Mesothelial cell of epicardium (in vitro differentiated cells): ENCODE measurements at regions not wholly inside any gene's neighbourhood (a gene's known extent, or its start where the extent isn't known, plus 50 kb on each side); places are given as distances from the start of the nearest gene placed in this dataset.

ENCODE experiments used
- DNase-seq, 2 experiments: peaks; one replicate each; pipeline ENCODE4 v3.0.0; 2021; ENCODE audit warnings: low spot score in 2 of 2; ENCODE audit not compliant: unreplicated experiment in 2 of 2
- H3K27ac Mint-ChIP-seq: 2 replicates; pipeline ENCODE4 v1.8.0; 2021; ENCODE audit warnings: mixed read lengths
- H3K27me3 Mint-ChIP-seq: 2 replicates; pipeline ENCODE4 v1.8.0; 2021; ENCODE audit warnings: low read depth, mixed read lengths
- H3K36me3 Mint-ChIP-seq: 2 replicates; pipeline ENCODE4 v1.8.0; 2021; ENCODE audit warnings: mixed read lengths
- H3K4me1 Mint-ChIP-seq: 2 replicates; pipeline ENCODE4 v1.8.0; 2021; ENCODE audit warnings: mixed read lengths
- H3K4me3 Mint-ChIP-seq: 2 replicates; pipeline ENCODE4 v1.8.0; 2021; ENCODE audit warnings: mild to moderate bottlenecking, moderate library complexity, mixed read lengths
- H3K9me3 Mint-ChIP-seq: 2 replicates; pipeline ENCODE4 v1.8.0; 2021; ENCODE audit warnings: mixed read lengths
- TF ChIP-seq, protein P1 (sequence below): fragments of 200-600 bp; sonication (generic); IDR thresholded peaks from one replicate; pipeline ENCODE4 v1.5.0; 2021; ENCODE audit warnings: antibody characterized with exemption; ENCODE audit not compliant: unreplicated experiment

- Mint-ChIP-seq H3K9me3 (peaks cover 17% of the 10 kb centered on the region), H3K36me3 (no peaks in the 10 kb centered on the region), H3K4me1 (no peaks in the 10 kb centered on the region), H3K27me3 (peaks cover 20% of the 10 kb centered on the region), H3K4me3 (no peak overlapping the region), H3K27ac (no peak overlapping the region)
- no peak for DNase-seq
- TF ChIP-seq, protein P1, sequence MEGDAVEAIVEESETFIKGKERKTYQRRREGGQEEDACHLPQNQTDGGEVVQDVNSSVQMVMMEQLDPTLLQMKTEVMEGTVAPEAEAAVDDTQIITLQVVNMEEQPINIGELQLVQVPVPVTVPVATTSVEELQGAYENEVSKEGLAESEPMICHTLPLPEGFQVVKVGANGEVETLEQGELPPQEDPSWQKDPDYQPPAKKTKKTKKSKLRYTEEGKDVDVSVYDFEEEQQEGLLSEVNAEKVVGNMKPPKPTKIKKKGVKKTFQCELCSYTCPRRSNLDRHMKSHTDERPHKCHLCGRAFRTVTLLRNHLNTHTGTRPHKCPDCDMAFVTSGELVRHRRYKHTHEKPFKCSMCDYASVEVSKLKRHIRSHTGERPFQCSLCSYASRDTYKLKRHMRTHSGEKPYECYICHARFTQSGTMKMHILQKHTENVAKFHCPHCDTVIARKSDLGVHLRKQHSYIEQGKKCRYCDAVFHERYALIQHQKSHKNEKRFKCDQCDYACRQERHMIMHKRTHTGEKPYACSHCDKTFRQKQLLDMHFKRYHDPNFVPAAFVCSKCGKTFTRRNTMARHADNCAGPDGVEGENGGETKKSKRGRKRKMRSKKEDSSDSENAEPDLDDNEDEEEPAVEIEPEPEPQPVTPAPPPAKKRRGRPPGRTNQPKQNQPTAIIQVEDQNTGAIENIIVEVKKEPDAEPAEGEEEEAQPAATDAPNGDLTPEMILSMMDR = no peak
Measured at GRCh38 chr14:78104160-78104559, 66.0 kb upstream of the NRXN3 start.

DNA sequence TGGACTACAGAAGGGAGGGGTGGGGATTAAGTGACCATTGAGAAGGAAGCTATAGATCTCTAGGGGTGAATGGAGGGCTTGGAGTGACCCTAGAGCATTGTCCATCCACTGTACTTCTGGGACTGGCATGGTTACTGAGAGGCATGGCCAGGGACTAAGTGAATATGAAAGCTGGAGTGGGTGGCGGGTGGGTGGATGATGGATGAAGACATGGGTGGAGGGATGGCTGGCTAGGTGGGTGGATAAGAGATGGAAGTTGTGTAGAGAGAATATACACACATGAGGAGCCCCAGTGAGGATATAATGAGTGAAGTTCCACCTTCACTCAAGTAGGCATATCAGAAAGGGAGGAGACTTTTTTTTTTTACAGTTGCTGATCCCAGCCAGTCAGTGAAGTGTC is 65.5 kb upstream of the NRXN3 start:
- no peak for DNase-seq
- H3K27me3 Mint-ChIP-seq = peaks cover 20% of the 10 kb centered on the region
- no peaks in the 10 kb centered on the region for H3K4me1 Mint-ChIP-seq
- H3K4me3 Mint-ChIP-seq = no peak overlapping the region
- H3K36me3 Mint-ChIP-seq = no peaks in the 10 kb centered on the region
- H3K27ac Mint-ChIP-seq = no peak overlapping the region
- TF ChIP-seq, protein P1 = no peak
- peaks cover 18% of the 10 kb centered on the region for H3K9me3 Mint-ChIP-seq

DNA sequence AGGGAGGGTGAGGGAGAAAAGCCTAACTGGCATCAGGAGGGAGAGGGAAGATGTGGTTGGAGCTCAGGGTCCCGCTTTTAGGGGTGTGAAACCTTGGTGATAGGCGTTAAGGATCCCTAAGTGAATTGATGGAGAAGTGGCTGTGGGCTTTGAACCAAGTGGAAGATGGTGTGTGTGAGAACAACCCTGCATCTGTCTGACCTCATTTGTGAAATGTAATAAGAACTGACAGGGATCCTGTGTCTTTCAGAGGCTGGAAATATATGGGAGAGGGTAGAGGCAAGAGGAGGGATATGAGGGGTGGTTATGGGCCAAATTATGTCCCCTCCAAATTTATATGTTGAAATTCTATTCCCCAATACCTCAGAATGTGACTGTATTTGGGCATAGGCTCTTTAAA is 63.8 kb upstream of the NRXN3 start:
- peaks cover 20% of the 10 kb centered on the region for H3K27me3 Mint-ChIP-seq
- no peak overlapping the region for H3K27ac Mint-ChIP-seq
- no peak for DNase-seq
- no peak overlapping the region for H3K4me3 Mint-ChIP-seq
- H3K9me3 Mint-ChIP-seq = peaks cover 22% of the 10 kb centered on the region
- TF ChIP-seq, protein P1 = no peak
- no peaks in the 10 kb centered on the region for H3K36me3 Mint-ChIP-seq
- H3K4me1 Mint-ChIP-seq = no peaks in the 10 kb centered on the region

DNA sequence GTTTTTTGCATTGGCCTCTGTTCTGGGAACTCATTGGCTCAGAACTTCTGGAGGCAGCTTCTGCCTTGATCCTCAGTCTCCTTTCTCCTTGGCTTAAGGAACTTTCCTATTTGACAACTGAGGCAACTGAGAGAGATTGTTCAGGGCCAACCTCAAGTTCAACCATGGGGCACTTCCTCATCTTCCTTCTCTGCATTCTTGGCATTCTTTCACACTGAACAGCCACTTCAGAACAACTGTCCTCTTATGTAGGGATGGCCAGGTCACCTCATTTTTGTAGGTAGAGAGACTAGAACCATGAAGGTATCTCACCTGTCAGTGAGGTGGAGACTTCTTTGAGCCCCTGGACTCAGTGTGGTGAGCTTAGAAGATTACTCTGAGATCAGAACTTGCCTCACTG is 63.0 kb upstream of the NRXN3 start:
- Mint-ChIP-seq H3K27me3 (peaks cover 18% of the 10 kb centered on the region), H3K27ac (no peak overlapping the region), H3K36me3 (no peaks in the 10 kb centered on the region), H3K4me1 (no peaks in the 10 kb centered on the region), H3K4me3 (no peak overlapping the region), H3K9me3 (peaks cover 22% of the 10 kb centered on the region)
- DNase-seq = no peak
- TF ChIP-seq, protein P1 = no peak

GRCh38 chr14:78119440-78119839 is 50.7 kb upstream of the NRXN3 start:
- TF ChIP-seq, protein P1 = no peak
- no peaks in the 10 kb centered on the region for H3K4me1 Mint-ChIP-seq
- H3K27me3 Mint-ChIP-seq = peaks cover 16% of the 10 kb centered on the region
- peaks cover 19% of the 10 kb centered on the region for H3K9me3 Mint-ChIP-seq
- DNase-seq = no peak
- no peak overlapping the region for H3K4me3 Mint-ChIP-seq
- no peak overlapping the region for H3K27ac Mint-ChIP-seq
- no peaks in the 10 kb centered on the region for H3K36me3 Mint-ChIP-seq
